ENCODE measurements at regions not wholly inside any gene's neighbourhood (a gene's known extent, or its start where the extent isn't known, plus 50 kb on each side); places are given as distances from the start of the nearest gene placed in this dataset.
"Not testable (repeated sequence)": the region's sequence is repeated elsewhere in the genome, so short reads cannot be mapped to it uniquely, and the experiment has no call there.

GRCh38 chr6:91052473-91053450 is 465.9 kb upstream of the MAP3K7 start:
- not testable (repeated sequence) for DNase-seq (ENCODE audit: low spot score)

DNA sequence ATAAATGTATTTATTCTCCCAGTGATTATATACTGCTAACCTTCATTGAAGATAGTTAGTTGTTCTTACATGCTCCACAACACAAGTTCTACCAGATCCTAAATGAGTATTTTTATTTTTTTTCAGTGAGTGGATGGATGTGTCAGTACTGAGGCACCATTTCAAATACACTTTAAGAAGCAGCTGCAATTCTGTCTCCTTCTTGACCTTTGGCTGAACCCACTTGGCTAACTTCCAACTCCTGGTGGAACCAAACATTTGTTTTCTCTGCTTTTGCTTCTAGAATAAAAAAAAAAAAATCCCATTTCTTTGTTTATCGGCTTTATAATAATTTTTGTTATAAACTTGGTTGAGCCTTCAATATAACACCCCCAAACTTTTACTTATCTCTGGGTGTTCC is 458.3 kb upstream of the MAP3K7 start:
- DNase-seq (ENCODE audit: low spot score), result no peak

- no peak for DNase-seq (ENCODE audit: low spot score)
These were observed 456.9 kb upstream of the MAP3K7 start for GRCh38 chr6:91043751-91044150.

- no peak for DNase-seq (ENCODE audit: low spot score)
These were observed 455.8 kb upstream of the MAP3K7 start for GRCh38 chr6:91042656-91043055.

DNA sequence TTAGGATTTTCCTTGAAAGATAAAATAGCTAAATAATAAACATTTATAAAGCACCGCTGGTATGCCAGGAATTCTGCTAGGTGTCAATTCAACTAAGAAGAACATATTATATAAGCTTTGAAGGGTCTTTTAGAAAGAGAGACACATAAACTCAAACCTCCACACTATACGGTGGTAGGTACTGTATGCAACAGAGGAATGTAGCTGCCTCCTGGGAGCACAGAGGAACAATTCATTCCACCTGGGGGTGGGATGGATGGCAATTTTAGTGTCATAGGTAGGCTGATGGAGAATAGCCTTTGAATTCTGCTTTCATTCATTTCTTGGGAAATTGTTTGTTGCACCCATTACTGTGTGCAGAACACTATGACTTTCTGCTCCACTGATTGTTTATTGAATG is 447.1 kb upstream of the MAP3K7 start:
- DNase-seq (ENCODE audit: low spot score), result no peak

- DNase-seq (ENCODE audit: low spot score), result no peak
These were observed 444.7 kb upstream of the MAP3K7 start for GRCh38 chr6:91031581-91031980.

DNA sequence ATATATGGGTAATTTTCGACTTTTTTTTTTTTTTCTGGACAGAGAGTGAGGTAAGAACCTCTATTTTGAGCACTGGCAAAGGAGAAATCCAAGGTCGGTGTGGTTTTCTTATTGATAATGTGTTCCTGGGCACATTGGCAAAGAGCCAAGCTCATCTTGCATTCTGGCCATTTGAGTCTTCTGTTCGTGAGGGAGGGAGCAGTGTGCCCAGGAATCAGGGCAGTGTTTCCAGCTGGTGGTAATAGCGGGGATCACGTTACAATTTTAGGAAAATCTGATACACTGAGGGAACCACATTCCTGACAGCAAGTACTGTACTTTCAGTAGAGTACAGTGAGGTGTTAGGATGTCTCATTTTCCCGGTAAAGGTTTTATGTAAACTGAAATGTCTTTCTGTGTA is 442.3 kb upstream of the MAP3K7 start:
- DNase-seq (ENCODE audit: low spot score), result no peak

DNA sequence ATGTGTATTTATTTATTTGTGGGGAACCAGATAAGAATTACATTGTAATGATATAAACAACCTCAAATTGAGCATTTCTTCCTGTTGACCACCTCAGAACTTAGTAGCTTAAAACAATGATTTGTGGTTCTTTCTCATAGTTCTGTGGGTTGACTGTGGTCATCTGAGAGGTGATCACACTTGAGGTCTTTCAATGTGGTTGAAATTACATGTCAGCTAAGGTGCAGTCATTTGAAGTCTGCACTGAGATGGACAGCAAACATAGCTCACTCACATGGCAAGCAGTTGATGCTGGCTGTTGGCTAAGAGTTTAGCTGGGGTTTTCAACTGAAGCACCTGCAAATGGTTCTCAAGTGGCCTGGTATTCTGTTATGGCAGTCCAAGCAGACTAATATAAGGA is 436.7 kb upstream of the MAP3K7 start:
- DNase-seq (ENCODE audit: low spot score), result no peak

- no peak for DNase-seq (ENCODE audit: low spot score)
These were observed 433.9 kb upstream of the MAP3K7 start for GRCh38 chr6:91020744-91021143.

- DNase-seq (ENCODE audit: low spot score), result no peak
These were observed 431.7 kb upstream of the MAP3K7 start for GRCh38 chr6:91018586-91018985.

- DNase-seq (ENCODE audit: low spot score), result no peak
These were observed 426.6 kb upstream of the MAP3K7 start for GRCh38 chr6:91013511-91013910.

DNA sequence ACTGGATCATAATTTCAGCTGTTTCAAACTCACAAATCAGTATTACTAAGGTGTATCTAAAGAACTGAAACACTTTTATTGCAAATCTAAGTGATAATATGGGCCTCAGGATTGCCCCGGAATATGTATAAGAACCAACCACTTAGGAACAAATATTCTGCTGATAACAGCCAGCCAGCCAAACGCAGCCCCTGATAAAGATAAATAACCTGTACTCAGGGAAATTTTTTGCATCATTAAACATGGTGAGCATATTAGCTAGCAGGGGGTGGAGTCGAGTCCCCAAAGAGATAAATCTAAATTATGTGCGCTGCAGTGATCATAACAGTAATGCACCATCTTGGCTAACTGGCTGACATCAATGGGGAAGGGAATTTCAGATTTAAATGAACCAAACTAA is 410.2 kb upstream of the MAP3K7 start:
- no peak for DNase-seq (ENCODE audit: low spot score)

- no peak for DNase-seq (ENCODE audit: low spot score)
These were observed 406.9 kb upstream of the MAP3K7 start for GRCh38 chr6:90993770-90994169.

GRCh38 chr6:90989763-90990162 is 402.9 kb upstream of the MAP3K7 start:
- DNase-seq (ENCODE audit: low spot score), result no peak

DNA sequence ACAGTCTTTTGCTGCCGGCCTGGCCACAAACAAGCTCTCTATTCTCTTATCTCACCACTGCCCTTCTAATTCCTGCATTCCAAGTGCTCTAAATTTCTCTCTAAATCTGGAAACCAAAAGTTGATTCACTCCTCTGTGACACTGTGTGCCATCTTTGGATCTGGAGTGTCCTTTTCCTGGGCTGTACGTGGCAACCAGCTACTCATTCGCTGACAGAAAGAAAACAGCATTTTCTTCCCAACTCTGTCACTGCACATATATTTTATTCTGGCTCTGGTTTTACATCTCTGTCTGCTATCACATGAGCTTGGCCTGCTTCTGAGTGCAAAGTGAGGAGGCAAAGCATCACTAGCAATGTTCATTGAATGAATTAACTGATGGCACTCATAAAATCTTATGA is 397.2 kb upstream of the MAP3K7 start:
- peak; percentile 2 for DNase-seq (ENCODE audit: low spot score)

DNA sequence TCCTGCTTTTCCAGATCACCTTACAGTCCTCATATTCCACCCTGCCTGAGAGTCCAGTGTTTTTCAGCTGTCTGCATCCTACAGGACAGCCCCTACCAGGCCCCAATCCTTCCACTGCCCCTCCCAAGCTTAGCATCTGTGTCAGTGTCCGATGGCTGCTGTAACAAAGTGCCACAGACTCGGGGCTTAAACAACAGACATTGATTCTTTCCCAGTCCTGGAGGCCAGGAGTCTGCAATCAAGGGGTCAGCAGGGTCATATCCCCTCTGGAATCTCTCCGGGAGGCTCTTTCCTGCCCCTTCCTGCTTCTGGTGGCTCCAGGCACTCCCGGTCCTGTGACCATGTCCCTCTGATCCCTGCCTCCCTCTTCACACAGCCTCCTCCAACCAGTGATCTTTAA is 396.6 kb upstream of the MAP3K7 start:
- DNase-seq (ENCODE audit: low spot score), result no peak

GRCh38 chr6:90982581-90982980 is 395.7 kb upstream of the MAP3K7 start:
- DNase-seq (ENCODE audit: low spot score), result no peak

- DNase-seq (ENCODE audit: low spot score), result no peak
These were observed 395.2 kb upstream of the MAP3K7 start for GRCh38 chr6:90982051-90982450.

DNA sequence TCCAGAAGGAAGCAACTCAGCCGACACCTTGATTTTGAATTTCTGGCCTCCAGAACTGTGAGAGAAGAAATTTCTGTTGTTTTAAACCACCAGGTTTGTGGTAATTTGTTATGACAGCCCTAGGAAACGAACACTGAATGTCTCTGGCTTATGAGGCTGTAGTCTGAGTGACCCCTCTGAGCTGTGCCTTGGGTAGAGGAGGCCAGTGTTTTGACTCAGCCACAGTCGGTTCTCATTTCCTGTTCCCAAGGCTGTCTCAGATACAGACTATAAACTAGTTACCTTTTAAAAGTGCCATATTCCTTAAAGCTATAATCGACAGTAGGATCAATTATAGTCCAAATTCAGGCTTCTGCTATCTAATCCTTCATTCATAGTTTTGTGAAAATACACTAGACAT is 391.2 kb upstream of the MAP3K7 start:
- DNase-seq (ENCODE audit: low spot score), result no peak

DNA sequence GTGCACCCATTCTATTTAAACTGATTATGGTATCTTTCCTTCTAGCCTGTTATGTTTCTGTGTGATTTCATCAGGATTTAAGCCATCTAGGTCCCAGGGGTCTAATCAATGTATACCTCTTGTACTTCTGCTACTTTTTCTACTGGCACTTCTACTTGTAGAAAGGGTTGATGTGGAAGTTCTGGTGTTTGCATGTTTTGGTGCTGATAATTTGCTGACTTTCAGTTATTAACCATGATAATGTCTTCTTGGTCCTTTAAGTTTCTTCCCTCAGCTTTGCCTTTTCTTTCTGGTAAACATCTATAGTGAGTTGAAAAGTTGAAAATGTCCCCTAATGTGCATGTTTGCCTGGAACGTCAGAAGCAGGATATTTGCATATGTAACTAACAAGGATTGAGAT is 390.6 kb upstream of the MAP3K7 start:
- DNase-seq (ENCODE audit: low spot score), result no peak

DNA sequence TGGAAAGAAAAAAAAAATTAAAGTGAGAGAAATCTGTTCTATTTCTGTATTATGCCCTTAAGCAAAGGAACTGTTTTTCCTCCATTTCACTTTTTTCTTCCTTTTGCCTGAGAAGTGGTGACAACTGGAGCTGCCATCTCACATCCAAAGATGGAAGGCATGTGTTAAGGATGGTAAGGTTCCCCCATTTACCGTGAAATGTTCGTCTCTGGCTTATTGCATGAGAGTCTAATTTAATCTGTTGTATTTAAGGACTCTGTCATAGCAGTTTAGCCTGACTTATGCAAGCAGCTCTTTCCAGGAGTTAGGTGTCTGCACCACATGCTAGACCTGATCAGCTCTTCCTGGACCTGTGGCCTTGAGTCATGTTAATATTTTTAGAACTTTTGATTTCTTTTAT is 389.5 kb upstream of the MAP3K7 start:
- no peak for DNase-seq (ENCODE audit: low spot score)

GRCh38 chr6:90975741-90976140 is 388.9 kb upstream of the MAP3K7 start:
- DNase-seq (ENCODE audit: low spot score), result no peak

DNA sequence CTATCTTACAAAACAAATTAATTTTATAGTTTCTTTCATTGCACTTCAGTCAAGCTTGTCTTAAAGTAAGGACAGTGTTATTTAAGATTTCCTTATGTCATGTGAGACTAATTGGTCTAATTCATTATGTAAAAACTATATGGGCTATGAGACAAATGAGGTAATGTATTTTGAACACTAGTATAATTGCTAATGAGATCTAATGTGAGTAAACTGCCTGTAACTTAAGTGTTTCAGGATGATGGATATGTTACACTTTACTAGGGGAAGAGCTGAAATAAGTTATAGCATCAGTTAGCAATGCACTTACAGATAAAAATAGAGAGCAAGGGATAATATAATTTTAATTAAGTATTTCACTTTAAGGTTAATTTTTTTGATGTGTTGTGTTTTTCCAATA is 386.3 kb upstream of the MAP3K7 start:
- DNase-seq (ENCODE audit: low spot score), result no peak

DNA sequence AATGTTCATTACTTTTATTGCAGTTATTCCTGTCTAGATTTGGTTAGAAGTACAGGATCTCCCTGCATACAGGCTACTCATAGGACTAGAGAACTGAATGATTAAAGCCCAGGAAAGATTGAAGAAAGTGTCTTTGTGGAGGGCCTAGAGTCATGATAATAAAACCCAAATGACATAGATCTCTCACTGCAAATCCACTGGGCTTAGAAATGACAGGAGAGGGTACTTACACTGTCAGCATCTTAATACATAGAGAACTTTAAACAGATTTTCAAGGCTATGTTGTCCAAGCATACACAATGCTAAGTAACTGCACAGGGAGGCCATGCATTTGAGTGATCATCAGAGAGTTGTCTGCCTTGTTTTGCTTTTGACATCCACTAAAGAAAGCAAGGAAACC is 383.8 kb upstream of the MAP3K7 start:
- no peak for DNase-seq (ENCODE audit: low spot score)

Measured in globus pallidus (tissue), 1 donor.